Prostate gland (tissue), 2 donors: ENCODE measurements at regions not wholly inside any gene's neighbourhood (a gene's known extent, or its start where the extent isn't known, plus 50 kb on each side); places are given as distances from the start of the nearest gene placed in this dataset.

Source experiments
- DNase-seq: peaks from one replicate; pipeline ENCODE4 v3.0.0-alpha.2; 2019; ENCODE audit warnings: low spot score
- H3K27ac ChIP-seq, 2 donors: fragments of 200-600 bp; sonication (generic); 2 replicates each; pipeline ENCODE4 v1.5.1; 2017 to 2019
- H3K27me3 ChIP-seq: fragments of 200-600 bp; sonication (generic); replicated peaks from 2 replicates; pipeline ENCODE4 v1.5.1; 2019; ENCODE audit not compliant: insufficient read depth
- H3K36me3 ChIP-seq, 2 donors: fragments of 200-600 bp; sonication (generic); 1 replicate in 1 of 2; 2 replicates in 1 of 2; pipeline versions ENCODE4 v1.5.1 to v1.8.1; 2017 to 2019
- H3K4me1 ChIP-seq: fragments of 200-600 bp; sonication (generic); replicated peaks from 2 replicates; pipeline ENCODE4 v1.5.1; 2019
- H3K4me3 ChIP-seq, 2 donors: fragments of 200-600 bp; sonication (generic); 2 replicates each; pipeline ENCODE4 v1.5.1; 2017 to 2019
- H3K9me3 ChIP-seq: fragments of 200-600 bp; sonication (generic); 2 replicates; pipeline ENCODE4 v1.5.1; 2017
- CTCF ChIP-seq, 4 experiments: fragments of 200-600 bp in 2 of 4; fragments of 450-650 bp in 2 of 4; sonication (generic) in 2 of 4; IDR thresholded peaks; 1 replicate in 3 of 4; 2 replicates in 1 of 4; pipeline ENCODE4 v1.5.1; 2016 to 2019; ENCODE audit warnings: antibody characterized with exemption in 4 of 4, mild to moderate bottlenecking in 2 of 4, moderate library complexity in 2 of 4
- POLR2A ChIP-seq: fragments of 450-650 bp; IDR thresholded peaks from one replicate; pipeline ENCODE4 v1.6.1; 2016; ENCODE audit warnings: antibody characterized with exemption, mild to moderate bottlenecking
- POLR2AphosphoS5 ChIP-seq: sonication (generic); formaldehyde crosslinking; IDR thresholded peaks from one replicate; pipeline ENCODE4 v1.6.1; 2017; ENCODE audit warnings: antibody characterized with exemption
- WGBS: methylation state at CpG from one replicate; pipeline ENCODE4 v1.1.5; 2018; 5-methylcytosine and 5-hydroxymethylcytosine counted together
- intact Hi-C: fragments of 100-400 bp; cut with DNase I; formaldehyde crosslinking; loops from one replicate; pipeline ENCODE4 v1.14.2; 2022

- no peaks in the 10 kb centered on the region for H3K36me3 ChIP-seq
- TF ChIP-seq POLR2AphosphoS5 (no peak), CTCF (IDR thresholded peaks at IDR 0.05) (no peak), POLR2A (no peak)
- no peak for DNase-seq
- H3K27ac ChIP-seq: no peak overlapping the region
- no peak overlapping the region for H3K4me3 ChIP-seq
- 49% methylated on average over 3 of the region's 3 CpGs for WGBS
- no peaks in the 10 kb centered on the region for H3K4me1 ChIP-seq
- no peaks in the 10 kb centered on the region for H3K9me3 ChIP-seq
- H3K27me3 ChIP-seq: no peaks in the 10 kb centered on the region
- intact Hi-C loops: no loop called here
These were observed 252.8 kb upstream of the CHD6 start for GRCh38 chr20:41870869-41871462.

GRCh38 chr20:41869261-41869660 lies 251.1 kb upstream of the CHD6 start:
- intact Hi-C loops: no loop called here
- 81% methylated on average over 2 of the region's 2 CpGs for WGBS
- TF ChIP-seq POLR2AphosphoS5 (no peak), POLR2A (no peak), CTCF (IDR thresholded peaks at IDR 0.05) (no peak)

GRCh38 chr20:41865938-41866337 lies 247.8 kb upstream of the CHD6 start:
- H3K27ac ChIP-seq: no peak overlapping the region
- intact Hi-C loops: no loop called here
- H3K9me3 ChIP-seq: no peaks in the 10 kb centered on the region
- H3K4me3 ChIP-seq: no peak overlapping the region
- 82% methylated on average over 3 of the region's 3 CpGs for WGBS
- DNase-seq: no peak
- no peaks in the 10 kb centered on the region for H3K36me3 ChIP-seq
- H3K27me3 ChIP-seq: no peaks in the 10 kb centered on the region
- no peak for TF ChIP-seq CTCF (IDR thresholded peaks at IDR 0.05)
- no peak for TF ChIP-seq POLR2A
- TF ChIP-seq POLR2AphosphoS5: no peak
- H3K4me1 ChIP-seq: no peaks in the 10 kb centered on the region

More at GRCh38 chr20:41869261-41869660, 251.1 kb upstream of the CHD6 start:
- no peak overlapping the region for H3K27ac ChIP-seq
- DNase-seq: no peak
- no peaks in the 10 kb centered on the region for H3K9me3 ChIP-seq
- no peaks in the 10 kb centered on the region for H3K36me3 ChIP-seq
- no peaks in the 10 kb centered on the region for H3K27me3 ChIP-seq
- H3K4me3 ChIP-seq: no peak overlapping the region
- H3K4me1 ChIP-seq: no peaks in the 10 kb centered on the region

- no peak overlapping the region for H3K27ac ChIP-seq
- TF ChIP-seq POLR2A (no peak), CTCF (IDR thresholded peaks at IDR 0.05) (no peak), POLR2AphosphoS5 (no peak)
- intact Hi-C loops: no loop called here
- DNase-seq: no peak
- no peaks in the 10 kb centered on the region for H3K27me3 ChIP-seq
- no peaks in the 10 kb centered on the region for H3K4me1 ChIP-seq
- no peak overlapping the region for H3K4me3 ChIP-seq
- 71% methylated on average over 4 of the region's 4 CpGs for WGBS
- no peaks in the 10 kb centered on the region for H3K9me3 ChIP-seq
- H3K36me3 ChIP-seq: no peaks in the 10 kb centered on the region
These were observed 244.3 kb upstream of the CHD6 start for GRCh38 chr20:41862476-41862875.

- TF ChIP-seq POLR2AphosphoS5 (no peak), CTCF (IDR thresholded peaks at IDR 0.05) (no peak), POLR2A (no peak)
- WGBS: 40% methylated on average over 6 of the region's 6 CpGs
- Histone ChIP-seq H3K9me3 (no peaks in the 10 kb centered on the region), H3K4me3 (no peak overlapping the region), H3K4me1 (no peaks in the 10 kb centered on the region), H3K27ac (no peak overlapping the region), H3K36me3 (no peaks in the 10 kb centered on the region), H3K27me3 (no peaks in the 10 kb centered on the region)
- intact Hi-C loops: no loop called here
- DNase-seq: no peak
These were observed 243.7 kb upstream of the CHD6 start for GRCh38 chr20:41861772-41862422.
